KOPT-K1 (cell line): ENCODE measurements at regions not wholly inside any gene's neighbourhood (a gene's known extent, or its start where the extent isn't known, plus 50 kb on each side); places are given as distances from the start of the nearest gene placed in this dataset.

ENCODE experiments used
- H3K27ac ChIP-seq: fragments of 200-600 bp; sonication (generic); 2 replicates; pipeline ENCODE4 v1.5.1; 2016; ENCODE audit warnings: antibody characterized with exemption, mild to moderate bottlenecking, low read depth, low read length; ENCODE audit not compliant: poor library complexity, severe bottlenecking
- H3K36me3 ChIP-seq: fragments of 200-600 bp; sonication (generic); 2 replicates; pipeline ENCODE4 v1.5.1; 2017; ENCODE audit warnings: antibody characterized with exemption, mild to moderate bottlenecking, low read length, moderate library complexity; ENCODE audit not compliant: insufficient read depth
- H3K9me3 ChIP-seq: fragments of 200-600 bp; sonication (generic); 2 replicates; pipeline ENCODE4 v1.5.1; 2017; ENCODE audit warnings: antibody characterized with exemption, low read length, mild to moderate bottlenecking; ENCODE audit not compliant: insufficient read depth, poor library complexity, severe bottlenecking

- Histone ChIP-seq H3K27ac (no peak overlapping the region), H3K36me3 (no peaks in the 10 kb centered on the region), H3K9me3 (no peaks in the 10 kb centered on the region)
Observed at GRCh38 chr4:83661359-83661758, 125.5 kb downstream of the GPAT3 start.

GRCh38 chr4:83660578-83660977 is 124.7 kb downstream of the GPAT3 start:
- H3K27ac ChIP-seq = no peak overlapping the region
- H3K9me3 ChIP-seq = no peaks in the 10 kb centered on the region
- no peaks in the 10 kb centered on the region for H3K36me3 ChIP-seq

DNA sequence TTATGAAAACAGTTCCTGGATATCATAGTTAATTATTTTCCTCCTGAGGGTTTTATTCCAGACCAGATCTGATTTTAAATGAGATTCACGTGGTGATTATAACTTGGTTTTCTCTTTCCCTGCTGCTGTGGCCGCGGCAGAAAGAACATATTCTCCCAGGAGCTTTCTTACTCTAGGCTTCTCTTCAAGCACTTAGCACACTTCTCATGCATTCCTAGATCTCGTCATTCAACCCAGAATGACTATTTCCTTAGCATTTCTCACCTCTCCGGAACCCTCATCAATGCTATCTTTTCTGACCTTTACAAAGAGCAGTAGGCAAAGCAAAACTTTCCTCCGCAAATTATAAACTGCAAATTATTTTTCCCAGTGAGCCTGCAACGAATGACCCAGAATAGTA is 122.9 kb downstream of the GPAT3 start:
- Histone ChIP-seq H3K36me3 (no peaks in the 10 kb centered on the region), H3K27ac (no peak overlapping the region), H3K9me3 (no peaks in the 10 kb centered on the region)

GRCh38 chr4:83657336-83657735 is 121.4 kb downstream of the GPAT3 start:
- Histone ChIP-seq H3K9me3 (no peaks in the 10 kb centered on the region), H3K27ac (no peak overlapping the region), H3K36me3 (no peaks in the 10 kb centered on the region)
